HT1080 (cell line): ENCODE measurements at regions not wholly inside any gene's neighbourhood (a gene's known extent, or its start where the extent isn't known, plus 50 kb on each side); places are given as distances from the start of the nearest gene placed in this dataset.
A peak's percentile ranks its signal among the peaks of the same experiment; 100 is the strongest.

ENCODE experiments used
- DNase-seq: peaks from one replicate; pipeline ENCODE4 v3.0.0-alpha.2; 2015; ENCODE audit warnings: low read depth

DNA sequence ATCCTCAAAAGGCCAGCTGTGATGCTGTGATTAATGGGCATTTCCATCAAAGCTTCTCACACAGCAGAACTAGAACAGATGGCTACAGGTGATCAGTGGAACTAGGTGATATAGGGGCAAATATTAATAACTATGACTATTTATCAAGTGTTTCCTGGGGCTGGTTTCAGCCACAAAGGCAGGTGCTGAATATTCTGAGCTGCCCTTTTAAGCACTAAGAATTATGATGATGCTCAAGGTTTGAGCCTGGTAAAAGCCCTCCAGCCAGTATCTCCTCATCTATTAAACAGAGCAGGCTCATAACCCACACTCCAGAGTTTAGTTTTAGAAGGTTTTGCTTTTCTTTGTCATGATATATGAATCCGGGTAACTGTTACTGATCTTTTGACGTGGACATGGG lies 129.5 kb upstream of the ACP3 start:
- DNase-seq = no peak

DNA sequence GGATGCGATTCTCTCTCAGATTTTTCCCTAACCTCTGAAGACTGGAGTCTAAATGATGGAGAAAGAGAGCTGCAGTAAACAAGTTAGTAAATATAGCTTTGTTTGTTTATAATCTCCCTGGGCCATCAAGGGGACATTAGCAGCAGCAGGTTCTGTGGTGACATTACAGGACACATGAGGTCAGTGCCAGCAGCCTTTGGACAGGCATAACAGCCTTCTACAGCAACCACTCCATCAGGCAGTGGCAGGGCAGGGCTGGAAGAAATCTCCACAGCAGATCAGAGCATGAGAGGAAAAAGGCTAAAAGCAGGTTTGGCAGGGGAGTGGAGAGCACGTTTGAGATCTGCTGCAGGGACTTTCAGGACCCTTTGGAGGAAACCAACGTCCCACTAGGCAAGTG lies 127.6 kb upstream of the ACP3 start:
- no peak for DNase-seq

DNA sequence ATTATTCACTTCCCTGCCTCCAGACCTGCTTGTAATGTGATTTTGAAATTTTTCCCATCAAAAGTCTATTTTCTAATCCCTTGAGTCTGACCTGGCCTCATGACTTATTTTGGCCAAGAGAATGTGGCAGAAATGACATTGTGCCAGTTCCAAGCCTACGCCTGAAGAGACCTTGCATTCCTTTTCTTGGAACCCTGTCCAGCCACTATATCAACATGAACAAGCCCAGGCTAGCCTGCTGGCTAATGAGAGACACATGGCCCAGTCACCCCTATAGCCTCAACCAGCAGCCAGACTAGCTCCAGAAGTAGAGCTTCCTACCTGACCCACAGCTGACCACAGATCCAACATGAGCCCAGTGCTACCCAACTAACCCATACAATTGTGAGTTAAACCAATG lies 121.1 kb upstream of the ACP3 start:
- DNase-seq = no peak

DNA sequence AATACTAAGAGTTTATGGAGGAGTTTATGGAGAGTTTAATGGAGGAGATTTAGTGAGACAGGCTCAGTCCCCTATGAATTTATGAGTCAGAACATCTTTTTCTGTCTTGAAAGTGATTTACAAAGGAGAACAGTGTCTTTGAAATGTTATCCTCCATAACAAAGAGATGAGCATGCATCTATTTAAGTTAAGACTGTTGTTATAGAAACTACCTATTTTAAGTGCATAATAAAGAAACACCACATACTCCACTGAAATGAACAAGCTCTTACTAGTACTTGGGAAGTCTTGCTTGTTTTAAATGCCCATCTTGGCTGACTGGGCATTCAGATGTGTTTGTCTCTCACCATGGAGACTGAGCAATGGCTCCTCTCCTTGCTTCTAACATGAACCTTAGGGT lies 118.7 kb upstream of the ACP3 start:
- DNase-seq = no peak

DNA sequence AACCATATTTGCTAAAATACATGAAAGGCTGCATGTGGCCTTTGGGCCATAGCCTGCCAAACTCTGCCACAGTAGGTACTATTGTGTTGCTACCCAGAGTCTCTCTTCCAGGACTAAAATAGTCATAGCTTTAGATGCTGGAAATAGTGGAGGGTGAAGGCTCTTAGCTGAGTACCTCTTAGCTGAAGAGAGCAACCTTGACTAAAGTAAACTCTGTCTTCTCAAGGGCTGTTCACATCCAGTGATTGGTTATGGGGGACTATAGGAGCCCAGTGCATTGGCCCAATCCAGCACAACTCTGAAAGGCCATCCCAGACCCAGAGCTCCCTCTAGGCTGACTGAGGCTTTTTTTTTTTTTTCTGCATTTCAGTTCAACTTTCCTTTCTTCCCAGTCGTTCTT lies 117.8 kb upstream of the ACP3 start:
- DNase-seq = no peak

DNA sequence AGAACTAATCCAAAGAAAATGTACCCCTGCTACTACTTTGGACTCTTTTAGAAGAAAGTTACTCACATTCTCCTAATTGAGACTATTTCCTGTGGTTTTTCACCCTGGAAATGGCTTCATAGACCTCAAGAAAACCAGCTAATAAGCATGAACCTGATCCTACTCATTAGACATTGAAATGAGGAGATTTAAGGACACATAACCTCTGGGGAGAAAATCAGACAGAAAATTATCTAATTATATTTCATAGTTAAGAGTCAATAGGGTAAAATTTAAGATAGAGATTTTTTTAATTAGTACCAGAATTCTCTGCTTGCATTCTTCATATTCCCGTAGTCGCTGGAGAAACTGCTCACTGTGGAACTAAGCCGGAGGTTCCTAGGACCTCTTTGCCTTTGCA lies 114.6 kb upstream of the ACP3 start:
- DNase-seq = no peak

DNA sequence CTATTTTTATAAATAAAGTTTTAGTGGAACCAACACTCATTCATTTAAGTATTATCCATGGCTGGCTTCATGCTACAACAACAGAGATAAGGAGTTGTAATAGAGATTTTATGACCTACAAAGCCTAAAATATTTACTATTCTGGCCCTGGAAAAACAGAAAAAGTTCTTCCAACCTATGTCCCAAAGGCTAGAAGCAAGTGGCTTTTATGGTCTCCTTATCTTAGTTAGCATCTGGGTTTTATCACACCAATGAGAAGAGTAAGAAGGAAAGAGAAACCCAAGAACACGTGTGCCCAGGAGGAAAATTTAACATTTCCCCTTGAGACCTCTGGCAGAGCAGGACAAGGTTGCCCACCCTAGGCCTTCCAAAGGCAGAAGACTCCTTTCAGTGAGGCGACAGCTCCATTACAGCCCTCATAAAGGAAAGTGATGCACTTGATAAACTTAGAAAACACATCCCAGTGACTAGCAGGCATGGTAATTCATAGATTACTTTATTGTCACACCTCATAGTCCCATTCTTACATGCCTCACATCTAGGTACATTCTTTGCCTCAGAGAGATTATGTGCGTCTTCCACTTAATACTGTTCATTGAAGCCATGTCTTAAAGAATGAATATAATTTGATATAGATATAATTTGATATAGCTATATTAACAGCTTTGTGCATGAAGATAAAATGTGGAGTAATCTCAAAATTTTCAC lies 113.2 kb upstream of the ACP3 start:
- no peak for DNase-seq

DNA sequence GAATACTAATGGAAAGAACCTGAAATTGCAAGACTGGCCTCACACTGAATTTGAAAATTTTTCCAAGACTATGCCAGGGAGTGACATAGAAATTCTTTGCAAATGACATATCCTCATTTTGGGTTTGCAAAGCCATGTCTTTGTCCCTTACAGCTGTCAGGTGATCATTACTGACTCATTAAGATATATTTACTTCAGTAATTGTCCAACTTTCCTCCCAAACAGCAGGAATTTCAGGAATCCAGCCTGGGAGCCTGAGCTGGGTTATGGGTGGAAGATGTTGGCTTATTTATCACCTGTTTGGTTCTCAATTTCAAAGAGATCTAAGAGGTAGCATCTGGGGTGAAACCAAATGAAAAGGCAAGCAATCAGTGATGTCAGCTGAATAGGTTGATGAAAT lies 111.6 kb upstream of the ACP3 start:
- no peak for DNase-seq

DNA sequence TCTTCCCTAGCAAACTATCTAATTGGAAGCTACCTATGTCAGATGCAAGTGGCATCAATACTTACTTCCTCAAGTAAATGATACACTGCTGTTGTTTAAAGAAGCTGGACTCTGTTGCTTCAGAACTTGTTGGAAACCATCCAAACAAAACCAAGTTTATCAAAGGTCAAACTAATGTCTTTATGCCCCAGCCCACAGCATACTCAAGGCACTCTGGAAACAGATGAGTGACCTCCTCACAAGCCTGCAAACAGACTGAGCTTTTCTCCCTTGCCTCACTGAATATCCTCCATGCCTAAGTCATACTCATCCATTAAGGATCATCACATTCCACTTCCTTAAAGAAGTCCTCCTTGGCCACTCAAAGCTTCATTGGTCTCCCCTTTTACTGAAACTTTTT lies 107.4 kb upstream of the ACP3 start:
- no peak for DNase-seq

DNA sequence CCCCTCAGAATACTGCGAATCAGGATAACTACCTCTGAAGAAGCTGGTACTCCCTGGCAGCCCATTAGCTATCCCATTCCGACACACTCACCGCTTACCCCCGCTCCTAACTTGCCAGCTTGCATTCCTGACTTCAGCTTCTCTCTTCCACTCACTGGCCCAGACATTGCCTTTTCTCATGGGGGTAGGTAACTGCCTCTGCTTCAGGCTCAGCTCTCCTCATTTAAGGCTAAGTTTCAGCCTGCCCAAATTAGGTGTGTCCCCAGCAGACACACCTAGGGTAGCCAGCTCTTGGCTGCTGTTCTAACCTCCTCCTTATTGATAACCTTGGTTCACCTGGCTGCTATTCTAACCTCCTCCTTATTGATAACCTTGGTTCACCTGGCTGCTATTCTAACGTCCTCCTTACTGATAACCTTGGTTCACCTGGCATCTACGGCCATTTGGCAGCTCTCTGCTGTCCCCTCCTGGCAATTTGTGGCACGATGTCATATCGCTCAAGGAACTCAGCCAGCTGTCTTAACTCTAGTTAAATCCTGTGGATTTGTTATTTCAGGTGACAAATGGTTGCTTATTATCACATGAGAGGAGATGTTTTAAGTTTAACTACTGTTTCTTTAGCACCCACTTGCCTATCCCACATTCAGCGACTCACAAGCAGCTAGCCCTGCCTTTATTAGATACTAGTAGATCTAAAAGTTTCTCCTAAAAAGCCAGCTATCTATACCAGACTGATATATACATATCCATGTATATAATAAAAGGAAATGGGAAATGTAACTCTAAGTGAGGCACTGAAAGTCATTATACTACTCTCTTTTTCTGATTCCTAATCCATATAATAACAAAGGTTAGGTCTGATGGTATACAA lies 106.5 kb upstream of the ACP3 start:
- DNase-seq = peak; percentile 26

DNA sequence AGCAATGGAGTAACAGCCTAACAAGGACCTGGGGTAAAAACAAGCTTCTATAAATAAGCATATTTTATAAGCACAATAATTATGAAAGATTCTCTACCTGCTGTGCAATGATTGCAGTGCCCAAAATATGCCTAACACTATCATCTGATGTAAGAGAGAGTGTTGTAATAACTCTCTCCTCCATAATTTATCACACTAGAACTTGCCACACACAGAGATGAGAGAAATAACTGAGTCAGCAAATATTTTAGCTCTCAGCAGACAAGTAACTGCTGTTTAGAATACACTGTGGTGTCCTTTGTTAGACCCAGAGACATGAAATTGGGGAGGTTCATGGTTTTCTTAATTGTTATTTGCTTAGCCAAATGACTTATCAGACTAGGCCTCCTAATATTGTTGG lies 105.3 kb upstream of the ACP3 start:
- DNase-seq = no peak

DNA sequence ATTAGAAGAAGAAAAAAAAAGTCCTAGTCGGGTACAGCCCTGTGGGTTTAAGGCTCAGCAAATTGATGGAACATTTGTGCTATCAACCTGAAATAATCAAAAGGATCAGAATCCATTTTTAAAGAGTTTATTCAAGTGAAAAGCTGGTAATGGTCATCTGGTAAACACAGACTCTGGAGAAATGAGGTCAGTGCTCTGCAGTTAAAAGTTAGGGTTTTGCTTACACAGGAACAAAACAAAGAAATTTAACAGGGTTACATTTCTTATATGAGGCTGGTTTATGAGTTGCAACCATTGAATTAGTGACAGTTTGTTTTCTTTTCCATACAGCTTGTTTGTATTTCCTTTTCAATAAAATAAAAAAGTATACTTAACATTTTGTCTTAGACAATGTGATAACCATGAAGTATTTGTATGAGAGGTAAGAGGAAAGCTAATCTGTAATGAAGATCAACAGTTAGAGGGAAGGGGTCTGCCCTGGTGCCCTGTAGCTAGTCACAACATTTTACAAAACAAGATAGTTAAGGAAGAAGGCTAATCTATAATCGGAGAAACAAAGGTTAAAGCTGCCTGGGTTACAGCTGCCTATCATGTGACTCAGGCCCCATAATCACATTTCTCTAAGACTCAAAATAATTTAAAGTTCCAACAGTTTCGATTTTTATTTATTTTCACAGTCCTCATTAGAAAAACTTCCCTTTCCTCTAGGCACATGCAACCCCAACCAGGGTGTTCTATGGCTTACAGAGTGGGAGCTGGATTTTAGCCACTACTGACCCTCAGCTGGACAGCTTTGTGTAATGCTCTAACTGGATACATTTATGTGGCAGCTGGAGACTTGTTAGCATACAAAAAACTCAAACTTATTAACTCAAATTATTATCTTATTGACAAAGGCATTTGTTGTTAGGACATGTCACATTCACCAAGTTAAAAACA lies 98.1 kb upstream of the ACP3 start:
- no peak for DNase-seq

DNA sequence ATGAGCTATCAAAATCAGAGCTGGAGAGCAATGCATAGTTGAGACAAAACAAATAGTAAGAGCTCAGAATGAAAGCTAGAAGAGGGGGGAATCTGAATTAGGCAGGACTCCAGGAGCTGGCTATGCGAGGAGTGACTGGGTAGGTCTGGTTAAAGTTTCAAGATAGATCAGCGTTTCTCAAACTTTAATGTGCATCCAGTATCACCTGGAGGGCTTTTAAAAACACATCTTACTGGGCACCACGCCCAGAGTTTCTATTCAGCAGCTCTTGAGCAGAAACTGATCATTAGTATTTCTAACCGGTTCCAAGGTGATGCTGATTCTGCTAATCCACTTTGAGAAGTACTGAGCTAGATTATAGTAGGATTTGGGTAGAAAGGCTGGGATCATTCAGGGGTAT lies 96.2 kb upstream of the ACP3 start:
- no peak for DNase-seq

DNA sequence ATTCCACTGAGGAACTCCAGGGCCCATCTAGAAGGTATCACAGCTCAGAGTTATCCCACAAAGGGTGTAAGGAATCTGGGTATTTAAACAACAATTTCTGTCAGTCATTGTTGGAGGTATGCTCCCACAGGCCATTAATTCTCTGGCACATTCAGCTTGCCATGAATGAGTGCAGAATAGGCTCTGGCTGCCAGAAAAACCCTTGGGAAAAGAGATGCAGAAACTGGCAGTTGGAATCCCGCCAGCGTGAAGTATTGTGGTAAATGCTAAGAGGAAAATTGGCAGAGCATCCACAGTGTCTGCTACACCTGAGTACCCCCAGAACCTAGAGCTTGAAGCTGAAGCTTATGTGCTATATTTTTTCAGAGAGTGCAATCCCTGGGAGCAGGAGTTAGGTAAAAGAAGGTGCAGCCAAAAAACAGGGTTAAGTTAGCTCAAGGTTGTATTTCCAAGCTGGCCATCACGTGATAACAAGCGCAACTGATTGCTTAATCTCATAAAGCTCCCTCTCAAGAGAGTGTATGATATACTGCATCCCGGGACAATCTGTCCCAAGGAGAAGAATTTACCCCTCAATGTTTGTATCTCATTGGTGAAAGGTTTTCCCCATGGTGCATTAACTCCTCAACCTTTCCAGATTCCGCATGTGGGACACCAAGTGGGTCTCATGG lies 94.2 kb upstream of the ACP3 start:
- DNase-seq = no peak

DNA sequence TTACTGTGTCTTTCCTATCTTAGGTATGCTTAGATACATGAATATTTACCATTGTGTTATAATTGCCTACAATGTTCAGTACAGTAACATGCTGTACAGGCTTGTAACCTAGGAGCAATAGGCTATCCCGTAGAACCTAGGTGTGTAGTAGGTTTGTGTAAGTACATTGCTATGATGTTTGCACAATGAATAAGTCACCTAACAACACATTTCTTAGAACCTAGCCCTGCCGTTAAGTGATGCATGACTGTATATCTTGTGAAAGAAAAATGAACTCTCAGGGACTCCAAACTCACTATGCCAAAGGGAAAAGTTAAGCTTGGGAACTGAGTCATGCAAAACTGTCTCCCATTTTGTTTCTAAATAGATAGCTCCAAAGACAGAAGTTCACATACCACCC lies 91.5 kb upstream of the ACP3 start:
- DNase-seq = peak; percentile 21

DNA sequence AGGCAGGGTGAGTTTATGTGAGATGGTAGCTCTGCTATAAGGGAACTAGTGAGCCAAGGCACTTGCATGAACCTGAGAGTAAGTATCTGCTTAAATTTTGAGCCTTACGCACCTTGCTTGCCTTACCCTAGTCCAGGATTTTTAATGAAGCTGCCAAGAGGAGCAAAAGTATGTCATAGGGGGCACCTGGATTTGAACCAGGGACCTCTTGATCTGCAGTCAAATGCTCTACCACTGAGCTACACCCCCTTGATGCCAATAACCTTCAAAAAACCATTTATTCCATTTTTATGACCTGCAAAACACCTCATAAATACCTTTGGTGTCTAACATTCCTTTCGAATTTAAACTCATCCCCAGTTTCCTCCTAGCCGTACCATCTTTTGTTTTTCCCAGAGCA lies 88.3 kb upstream of the ACP3 start:
- DNase-seq = peak; percentile 60

DNA sequence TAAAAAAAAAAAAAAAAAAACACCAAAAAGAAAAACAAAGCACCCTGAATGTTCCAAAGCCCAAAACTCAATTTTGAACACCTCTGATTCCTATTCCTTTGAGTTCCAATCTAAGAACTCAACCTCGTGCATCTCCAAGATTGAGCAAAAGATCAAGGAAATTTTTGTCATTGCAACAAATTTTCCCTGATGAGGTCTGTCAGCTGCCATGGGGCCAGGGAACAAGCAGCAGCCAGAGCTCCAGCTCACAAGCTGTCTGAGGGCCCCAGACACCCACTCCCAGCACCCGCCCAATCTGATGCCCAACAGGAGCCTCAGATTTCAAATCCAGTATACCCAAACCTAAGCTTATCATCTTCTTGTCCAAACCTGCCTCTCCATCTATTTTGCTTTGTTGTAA lies 87.6 kb upstream of the ACP3 start:
- no peak for DNase-seq

DNA sequence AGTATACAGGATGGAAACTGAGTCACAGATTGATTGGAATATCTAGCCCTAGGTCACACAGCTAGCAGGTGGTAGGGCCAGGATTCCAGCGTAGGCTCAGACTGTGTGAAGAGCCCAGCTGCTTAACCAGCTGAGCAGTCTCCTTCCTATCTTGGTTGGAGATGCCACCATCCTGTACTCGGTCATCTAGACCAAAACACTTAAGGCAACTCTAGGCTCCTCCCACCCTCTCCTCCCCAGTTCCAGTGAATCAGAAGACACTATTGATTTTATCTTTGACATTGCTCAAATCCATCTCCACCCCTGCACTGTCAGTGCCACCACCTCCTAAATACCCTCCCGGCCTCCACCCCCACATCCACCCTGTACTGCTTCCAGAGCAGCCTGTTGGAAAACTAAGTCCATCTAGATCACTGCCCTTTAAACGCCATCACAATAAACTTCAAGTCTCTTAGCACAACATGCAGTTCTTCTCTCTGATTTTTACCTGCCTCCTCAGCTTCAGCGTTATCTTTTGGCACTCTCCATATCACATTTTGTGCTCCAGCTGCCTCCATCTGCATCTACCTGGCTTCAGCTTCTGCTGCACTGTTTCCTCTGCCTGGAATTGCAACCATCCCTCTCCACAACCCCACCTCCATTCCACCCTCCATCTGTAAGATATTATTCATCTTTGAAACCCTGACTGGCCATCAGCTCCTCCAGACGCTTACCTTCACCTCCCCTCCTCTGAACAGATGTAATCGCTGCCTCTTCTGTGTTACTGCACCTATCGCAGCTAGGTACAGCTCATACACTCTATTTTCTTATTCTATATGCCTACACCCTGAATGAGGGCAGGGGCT lies 86.8 kb upstream of the ACP3 start:
- no peak for DNase-seq

DNA sequence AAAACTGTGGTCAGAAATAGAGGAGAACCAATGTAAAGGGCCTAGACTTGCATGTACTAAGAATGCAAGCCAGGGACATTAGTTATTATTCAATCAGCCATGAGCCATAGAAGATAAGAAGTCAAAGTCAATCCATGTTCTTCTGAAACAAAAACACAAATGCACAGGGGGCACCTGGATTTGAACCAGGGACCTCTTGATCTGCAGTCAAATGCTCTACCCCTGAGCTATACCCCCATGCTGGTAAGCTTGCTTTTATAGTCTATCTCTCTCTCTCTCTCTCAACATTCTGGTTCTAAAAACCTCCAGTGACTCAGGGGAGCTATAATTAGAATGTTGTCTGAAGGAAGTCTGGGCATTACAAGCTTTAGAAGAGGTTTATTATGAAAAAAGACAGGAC lies 85.6 kb upstream of the ACP3 start:
- peak; percentile 81 for DNase-seq

DNA sequence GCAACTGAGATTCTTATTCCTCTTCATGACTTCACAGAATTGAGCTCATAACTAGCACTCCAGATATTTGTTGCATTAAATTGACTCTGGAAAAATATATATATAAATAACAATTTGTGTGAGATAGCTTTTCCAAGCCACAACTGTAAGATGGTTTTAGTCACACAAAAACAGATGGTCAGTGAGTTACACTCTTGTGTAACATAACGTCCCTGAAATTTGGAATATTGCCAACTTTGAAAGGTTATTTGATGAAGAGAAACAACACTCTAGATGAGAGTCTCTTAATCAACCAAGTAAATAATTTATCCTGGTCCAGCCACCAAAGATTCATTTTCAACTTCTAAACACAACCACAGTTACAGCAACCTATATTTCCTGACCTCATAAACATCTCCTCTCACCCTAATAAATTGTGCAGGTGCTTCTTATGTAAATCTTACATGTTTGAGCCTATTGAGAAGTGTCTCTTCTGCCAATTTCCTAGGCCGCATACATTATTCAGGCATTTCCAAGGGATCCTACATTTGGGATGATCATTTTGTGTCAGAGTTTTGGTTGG lies 84.9 kb upstream of the ACP3 start:
- DNase-seq = no peak
